K562 (cell line): ENCODE measurements at regions not wholly inside any gene's neighbourhood (a gene's known extent, or its start where the extent isn't known, plus 50 kb on each side); places are given as distances from the start of the nearest gene placed in this dataset.

Experiments
- ARID4B ChIP-seq: sonication (generic); formaldehyde crosslinking; IDR thresholded peaks from 2 replicates; pipeline ENCODE4 v1.8.0; 2022; ENCODE audit warnings: mild to moderate bottlenecking, missing genetic modification reagents
- BCL6 ChIP-seq: fragments of 250-450 bp; sonication (Bioruptor Pico); IDR thresholded peaks from 2 replicates; pipeline ENCODE4 v1.4.0; 2020
- HLTF ChIP-seq: fragments of 450-650 bp; IDR thresholded peaks from 2 replicates; pipeline ENCODE4 v1.6.1; 2016
- KDM5B ChIP-seq: fragments of 200-600 bp; sonication (generic); IDR thresholded peaks from 2 replicates; pipeline ENCODE4 v1.6.1; 2012; ENCODE audit warnings: low read depth, mild to moderate bottlenecking, moderate library complexity, low read length, control low read depth, inconsistent platforms; ENCODE audit not compliant: insufficient replicate concordance
- POLR3A ChIP-seq: IDR thresholded peaks from 2 replicates; pipeline ENCODE4 v1.6.1; 2011; ENCODE audit warnings: borderline replicate concordance, mild to moderate bottlenecking, moderate library complexity; ENCODE audit not compliant: insufficient read length, insufficient read depth; ENCODE audit errors: extremely low read depth
- YBX1 ChIP-seq: fragments of 450-650 bp; IDR thresholded peaks from 2 replicates; pipeline ENCODE4 v1.7.1; 2016; ENCODE audit warnings: mild to moderate bottlenecking
- ZMIZ1 ChIP-seq, 2 experiments: fragments of 150-350 bp in 1 of 2; IDR thresholded peaks; 2 replicates each; pipeline ENCODE4 v1.6.1; 2012 to 2016; ENCODE audit warnings: low read depth in 2 of 2, low read length in 2 of 2, mild to moderate bottlenecking in 1 of 2, moderate library complexity in 1 of 2
- ZNF318 ChIP-seq, 2 experiments: fragments of 450-650 bp; IDR thresholded peaks; 2 replicates each; pipeline ENCODE4 v1.6.1; 2016; ENCODE audit warnings: mild to moderate bottlenecking in 2 of 2, borderline replicate concordance in 1 of 2, low read depth in 1 of 2, moderate library complexity in 1 of 2
- ZNF655 ChIP-seq: fragments of 250-450 bp; sonication (Bioruptor Pico); IDR thresholded peaks from 2 replicates; pipeline ENCODE4 v1.5.0; 2021

- TF ChIP-seq ARID4B (CRISPR knock-in tag), result no peak
- no peak for TF ChIP-seq ZMIZ1 (IDR thresholded peaks at IDR 0.05; ENCODE audit: low read depth in 2 of 2, low read length in 2 of 2)
- TF ChIP-seq KDM5B, result no peak
- no peak for TF ChIP-seq YBX1
- TF ChIP-seq ZNF318 (IDR thresholded peaks at IDR 0.05; ENCODE audit: borderline replicate concordance in 1 of 2, low read depth in 1 of 2), result peak in 1 of 2 experiments; percentile 77; a peak in 1 of 4 replicates
- TF ChIP-seq HLTF, result no peak
- no peak for TF ChIP-seq POLR3A
- no peak for TF ChIP-seq BCL6 (CRISPR knock-in tag)
- no peak for TF ChIP-seq ZNF655 (CRISPR knock-in tag)
Observed at GRCh38 chr1:203926025-203926540, 64.7 kb downstream of the SNRPE start (continued).
